HepG2 (cell line): ENCODE measurements at regions not wholly inside any gene's neighbourhood (a gene's known extent, or its start where the extent isn't known, plus 50 kb on each side); places are given as distances from the start of the nearest gene placed in this dataset.

ENCODE experiments used
- CENPBD1 ChIP-seq: sonication (generic); formaldehyde crosslinking; IDR thresholded peaks from 2 replicates; pipeline ENCODE4 v1.8.0; 2022; ENCODE audit warnings: missing genetic modification reagents, low read depth, mild to moderate bottlenecking, borderline replicate concordance
- ETV6 ChIP-seq: sonication (generic); formaldehyde crosslinking; conservative IDR thresholded peaks from 2 replicates; pipeline ENCODE4 v1.4.0; 2020; ENCODE audit warnings: missing genetic modification reagents
- FOXM1 ChIP-seq: sonication (generic); formaldehyde crosslinking; IDR thresholded peaks from 2 replicates; pipeline ENCODE4 v1.5.0; 2020; ENCODE audit warnings: missing genetic modification reagents
- MTF2 ChIP-seq: sonication (generic); formaldehyde crosslinking; IDR thresholded peaks from 2 replicates; pipeline ENCODE4 v1.5.0; 2020; ENCODE audit warnings: missing genetic modification reagents, borderline replicate concordance
- ZNF354B ChIP-seq: sonication (generic); formaldehyde crosslinking; IDR thresholded peaks from 2 replicates; pipeline ENCODE4 v1.8.0; 2022; ENCODE audit warnings: mild to moderate bottlenecking, missing genetic modification reagents
- ZNF776 ChIP-seq: sonication (generic); formaldehyde crosslinking; IDR thresholded peaks from 2 replicates; pipeline ENCODE4 v1.4.0; 2020; ENCODE audit warnings: mild to moderate bottlenecking, missing genetic modification reagents
- ZNF839 ChIP-seq: sonication (generic); formaldehyde crosslinking; IDR thresholded peaks from 2 replicates; pipeline ENCODE4 v1.4.0; 2020; ENCODE audit warnings: missing genetic modification reagents, mild to moderate bottlenecking, borderline replicate concordance
- TF ChIP-seq, protein P1 (sequence below): sonication (generic); formaldehyde crosslinking; IDR thresholded peaks from 2 replicates; pipeline ENCODE4 v1.5.0; 2020; ENCODE audit warnings: mild to moderate bottlenecking, missing genetic modification reagents, moderate library complexity

GRCh38 chr2:133835821-133836619 lies 267.8 kb upstream of the NCKAP5 start:
- TF ChIP-seq ZNF839 (no peak), CENPBD1 (CRISPR knock-in tag) (no peak), ZNF354B (no peak), ETV6 (no peak), FOXM1 (CRISPR knock-in tag) (no peak), MTF2 (CRISPR knock-in tag) (no peak), ZNF776 (CRISPR knock-in tag) (no peak)
- TF ChIP-seq, protein P1, sequence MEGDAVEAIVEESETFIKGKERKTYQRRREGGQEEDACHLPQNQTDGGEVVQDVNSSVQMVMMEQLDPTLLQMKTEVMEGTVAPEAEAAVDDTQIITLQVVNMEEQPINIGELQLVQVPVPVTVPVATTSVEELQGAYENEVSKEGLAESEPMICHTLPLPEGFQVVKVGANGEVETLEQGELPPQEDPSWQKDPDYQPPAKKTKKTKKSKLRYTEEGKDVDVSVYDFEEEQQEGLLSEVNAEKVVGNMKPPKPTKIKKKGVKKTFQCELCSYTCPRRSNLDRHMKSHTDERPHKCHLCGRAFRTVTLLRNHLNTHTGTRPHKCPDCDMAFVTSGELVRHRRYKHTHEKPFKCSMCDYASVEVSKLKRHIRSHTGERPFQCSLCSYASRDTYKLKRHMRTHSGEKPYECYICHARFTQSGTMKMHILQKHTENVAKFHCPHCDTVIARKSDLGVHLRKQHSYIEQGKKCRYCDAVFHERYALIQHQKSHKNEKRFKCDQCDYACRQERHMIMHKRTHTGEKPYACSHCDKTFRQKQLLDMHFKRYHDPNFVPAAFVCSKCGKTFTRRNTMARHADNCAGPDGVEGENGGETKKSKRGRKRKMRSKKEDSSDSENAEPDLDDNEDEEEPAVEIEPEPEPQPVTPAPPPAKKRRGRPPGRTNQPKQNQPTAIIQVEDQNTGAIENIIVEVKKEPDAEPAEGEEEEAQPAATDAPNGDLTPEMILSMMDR: no peak
